ENCODE measurements at regions not wholly inside any gene's neighbourhood (a gene's known extent, or its start where the extent isn't known, plus 50 kb on each side); places are given as distances from the start of the nearest gene placed in this dataset.

DNA sequence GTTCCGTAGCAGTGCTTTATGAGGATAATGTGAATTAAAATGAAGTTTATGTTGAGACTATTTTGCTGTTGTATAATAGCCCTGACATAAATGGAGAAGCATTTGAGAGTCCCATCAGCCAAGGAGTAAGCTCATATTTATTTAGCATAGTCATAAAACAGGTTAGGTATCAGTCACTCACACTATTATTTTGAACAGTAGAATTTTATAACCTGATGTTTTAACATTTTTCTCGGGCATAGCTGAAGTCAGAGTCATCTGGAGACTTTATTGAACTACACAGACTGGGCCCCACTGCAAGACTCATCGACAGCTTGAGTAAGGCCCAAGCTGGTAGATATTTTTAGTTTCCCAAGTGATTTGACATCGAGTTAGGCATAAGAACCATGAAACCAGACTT is 620.3 kb upstream of the WWC1 start:
- peaks cover 2% of the 10 kb centered on the region for H3K27me3 Mint-ChIP-seq
- no peak overlapping the region for H3K4me3 Mint-ChIP-seq (ENCODE audit: low read depth)
- TF ChIP-seq, protein P1, sequence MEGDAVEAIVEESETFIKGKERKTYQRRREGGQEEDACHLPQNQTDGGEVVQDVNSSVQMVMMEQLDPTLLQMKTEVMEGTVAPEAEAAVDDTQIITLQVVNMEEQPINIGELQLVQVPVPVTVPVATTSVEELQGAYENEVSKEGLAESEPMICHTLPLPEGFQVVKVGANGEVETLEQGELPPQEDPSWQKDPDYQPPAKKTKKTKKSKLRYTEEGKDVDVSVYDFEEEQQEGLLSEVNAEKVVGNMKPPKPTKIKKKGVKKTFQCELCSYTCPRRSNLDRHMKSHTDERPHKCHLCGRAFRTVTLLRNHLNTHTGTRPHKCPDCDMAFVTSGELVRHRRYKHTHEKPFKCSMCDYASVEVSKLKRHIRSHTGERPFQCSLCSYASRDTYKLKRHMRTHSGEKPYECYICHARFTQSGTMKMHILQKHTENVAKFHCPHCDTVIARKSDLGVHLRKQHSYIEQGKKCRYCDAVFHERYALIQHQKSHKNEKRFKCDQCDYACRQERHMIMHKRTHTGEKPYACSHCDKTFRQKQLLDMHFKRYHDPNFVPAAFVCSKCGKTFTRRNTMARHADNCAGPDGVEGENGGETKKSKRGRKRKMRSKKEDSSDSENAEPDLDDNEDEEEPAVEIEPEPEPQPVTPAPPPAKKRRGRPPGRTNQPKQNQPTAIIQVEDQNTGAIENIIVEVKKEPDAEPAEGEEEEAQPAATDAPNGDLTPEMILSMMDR (IDR thresholded peaks at IDR 0.05; ENCODE audit: unreplicated experiment), result no peak
- H3K36me3 Mint-ChIP-seq (ENCODE audit: insufficient read depth), result no peaks in the 10 kb centered on the region
- no peak for DNase-seq (ENCODE audit: low spot score, unreplicated experiment)
- H3K9me3 Mint-ChIP-seq (ENCODE audit: low read depth), result peaks cover 6% of the 10 kb centered on the region
- peaks cover 6% of the 10 kb centered on the region for H3K4me1 Mint-ChIP-seq (ENCODE audit: low read depth)
- H3K27ac Mint-ChIP-seq, result no peak overlapping the region

DNA sequence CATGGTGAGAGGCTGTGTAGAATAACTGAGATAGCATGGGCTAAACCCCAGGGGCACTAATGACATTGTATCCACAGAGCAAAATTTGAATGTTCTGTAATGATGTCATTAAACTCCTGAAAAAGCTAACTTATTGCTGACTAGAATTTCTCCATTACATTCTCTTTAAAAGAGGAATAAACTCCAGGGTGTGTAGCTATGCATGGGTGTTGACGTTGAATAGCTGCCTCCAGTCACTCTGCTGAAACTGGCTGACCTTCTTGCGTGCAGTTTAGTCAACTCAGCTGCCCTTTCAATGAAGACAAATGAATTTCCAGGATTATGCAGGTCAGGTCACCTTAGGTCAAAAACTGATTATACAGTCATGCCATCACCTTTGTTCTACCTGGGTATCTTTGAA is 617.5 kb upstream of the WWC1 start:
- TF ChIP-seq, protein P1 (IDR thresholded peaks at IDR 0.05; ENCODE audit: unreplicated experiment), result no peak
- DNase-seq (ENCODE audit: low spot score, unreplicated experiment), result no peak
- H3K27me3 Mint-ChIP-seq, result peaks cover 2% of the 10 kb centered on the region
- peaks cover 16% of the 10 kb centered on the region for H3K9me3 Mint-ChIP-seq (ENCODE audit: low read depth)
- H3K4me1 Mint-ChIP-seq (ENCODE audit: low read depth), result peaks cover 6% of the 10 kb centered on the region
- H3K4me3 Mint-ChIP-seq (ENCODE audit: low read depth), result no peak overlapping the region
- H3K36me3 Mint-ChIP-seq (ENCODE audit: insufficient read depth), result no peaks in the 10 kb centered on the region
- no peak overlapping the region for H3K27ac Mint-ChIP-seq

DNA sequence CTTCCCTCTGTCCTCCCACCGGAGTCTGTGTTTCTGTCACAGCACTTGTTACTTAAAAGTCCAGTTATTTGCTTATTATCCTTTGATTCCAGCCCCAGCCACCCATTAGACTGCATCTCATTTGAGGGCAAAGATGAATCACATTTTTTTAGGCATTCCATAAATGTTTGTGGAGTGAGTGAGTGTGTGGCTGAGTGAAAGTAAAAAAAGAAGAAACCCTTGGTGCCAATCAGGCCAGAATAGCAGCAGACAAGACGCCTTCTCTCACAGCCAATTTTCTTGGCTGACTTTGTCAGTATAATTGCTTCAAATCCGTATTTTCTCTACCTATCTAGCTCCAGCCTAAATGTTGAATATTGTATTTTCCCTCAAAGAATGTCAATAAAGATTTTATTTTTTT is 613.0 kb upstream of the WWC1 start:
- TF ChIP-seq, protein P1 (IDR thresholded peaks at IDR 0.05; ENCODE audit: unreplicated experiment), result no peak
- H3K4me3 Mint-ChIP-seq (ENCODE audit: low read depth), result no peak overlapping the region
- no peak for DNase-seq (ENCODE audit: low spot score, unreplicated experiment)
- no peak overlapping the region for H3K27ac Mint-ChIP-seq
- H3K27me3 Mint-ChIP-seq, result no peaks in the 10 kb centered on the region
- peaks cover 6% of the 10 kb centered on the region for H3K4me1 Mint-ChIP-seq (ENCODE audit: low read depth)
- no peaks in the 10 kb centered on the region for H3K36me3 Mint-ChIP-seq (ENCODE audit: insufficient read depth)
- H3K9me3 Mint-ChIP-seq (ENCODE audit: low read depth), result peaks cover 16% of the 10 kb centered on the region

DNA sequence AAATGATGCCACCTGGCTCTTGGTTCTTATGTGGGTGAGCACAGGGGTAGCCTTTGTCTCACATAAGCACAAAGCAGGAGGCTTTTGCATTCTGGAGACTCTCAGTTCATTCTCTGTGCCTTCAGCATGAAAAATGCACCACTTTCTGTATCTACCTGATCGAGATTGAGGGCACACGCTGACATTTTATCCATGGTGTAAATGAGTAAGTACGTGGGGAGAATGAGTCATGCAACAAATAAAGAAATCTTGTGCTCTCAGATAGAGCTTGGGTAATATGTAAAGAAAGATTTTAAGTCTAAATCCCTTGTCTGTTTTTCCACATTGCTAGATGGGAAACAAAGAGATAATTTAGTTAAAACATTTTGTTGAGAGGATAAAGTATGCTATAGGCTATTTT is 607.2 kb upstream of the WWC1 start:
- H3K36me3 Mint-ChIP-seq (ENCODE audit: insufficient read depth), result no peaks in the 10 kb centered on the region
- TF ChIP-seq, protein P1 (IDR thresholded peaks at IDR 0.05; ENCODE audit: unreplicated experiment), result no peak
- H3K4me1 Mint-ChIP-seq (ENCODE audit: low read depth), result no peaks in the 10 kb centered on the region
- no peak overlapping the region for H3K27ac Mint-ChIP-seq
- no peaks in the 10 kb centered on the region for H3K9me3 Mint-ChIP-seq (ENCODE audit: low read depth)
- no peaks in the 10 kb centered on the region for H3K27me3 Mint-ChIP-seq
- DNase-seq (ENCODE audit: low spot score, unreplicated experiment), result no peak
- no peak overlapping the region for H3K4me3 Mint-ChIP-seq (ENCODE audit: low read depth)

DNA sequence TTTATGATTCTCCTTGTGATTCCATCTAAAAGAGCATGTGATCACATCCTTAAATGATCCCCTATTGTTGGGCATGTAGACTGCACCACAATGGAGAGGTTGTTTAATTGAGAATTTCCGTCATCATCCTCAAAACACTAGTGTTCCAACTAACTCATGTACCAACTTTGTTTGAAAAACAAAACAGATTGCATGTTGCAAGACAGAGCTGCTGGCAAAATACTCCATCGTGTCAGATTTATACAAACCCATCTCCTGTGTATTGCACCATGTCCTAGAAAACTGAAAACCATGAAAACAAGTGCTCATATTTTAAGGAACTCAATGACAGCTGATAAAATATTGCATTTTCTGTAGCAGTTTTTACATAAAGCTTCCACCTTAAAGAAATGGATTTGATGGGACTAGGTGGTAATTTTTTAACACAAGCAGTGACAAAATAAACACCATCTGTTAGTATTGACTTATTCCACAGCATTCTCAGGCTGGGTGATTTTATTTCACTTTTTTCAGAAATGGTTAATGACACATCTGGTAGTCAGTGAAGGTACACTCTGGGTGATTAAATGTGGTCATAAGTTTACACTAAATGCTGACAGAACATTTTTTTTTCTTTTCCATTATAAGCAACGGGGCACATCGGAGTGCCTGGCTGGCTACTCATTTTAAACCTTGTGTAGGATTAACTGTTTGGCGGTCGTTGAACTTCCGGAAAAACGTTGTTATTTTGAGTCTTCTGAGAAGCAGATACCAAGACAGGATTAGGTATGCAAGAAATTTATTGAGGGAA is 602.9 kb upstream of the WWC1 start:
- Mint-ChIP-seq H3K4me3 (ENCODE audit: low read depth) (no peak overlapping the region), H3K27me3 (no peaks in the 10 kb centered on the region), H3K36me3 (ENCODE audit: insufficient read depth) (no peaks in the 10 kb centered on the region), H3K27ac (no peak overlapping the region), H3K4me1 (ENCODE audit: low read depth) (no peaks in the 10 kb centered on the region), H3K9me3 (ENCODE audit: low read depth) (no peaks in the 10 kb centered on the region)
- DNase-seq (ENCODE audit: low spot score, unreplicated experiment), result no peak
- TF ChIP-seq, protein P1 (IDR thresholded peaks at IDR 0.05; ENCODE audit: unreplicated experiment), result no peak
